GM23248 (cell line): ENCODE measurements at regions not wholly inside any gene's neighbourhood (a gene's known extent, or its start where the extent isn't known, plus 50 kb on each side); places are given as distances from the start of the nearest gene placed in this dataset.

Experiments
- EZH2 ChIP-seq: fragments of 200-600 bp; sonication (generic); IDR thresholded peaks from 2 replicates; pipeline ENCODE4 v1.6.1; 2018; ENCODE audit warnings: antibody characterized with exemption, mild to moderate bottlenecking; ENCODE audit not compliant: insufficient read depth, poor library complexity, severe bottlenecking
- EZH2phosphoT487 ChIP-seq: fragments of 200-600 bp; sonication (generic); IDR thresholded peaks from 2 replicates; pipeline ENCODE4 v1.6.1; 2018; ENCODE audit warnings: antibody characterized with exemption, moderate library complexity, mild to moderate bottlenecking, low read depth; ENCODE audit not compliant: insufficient read depth

DNA sequence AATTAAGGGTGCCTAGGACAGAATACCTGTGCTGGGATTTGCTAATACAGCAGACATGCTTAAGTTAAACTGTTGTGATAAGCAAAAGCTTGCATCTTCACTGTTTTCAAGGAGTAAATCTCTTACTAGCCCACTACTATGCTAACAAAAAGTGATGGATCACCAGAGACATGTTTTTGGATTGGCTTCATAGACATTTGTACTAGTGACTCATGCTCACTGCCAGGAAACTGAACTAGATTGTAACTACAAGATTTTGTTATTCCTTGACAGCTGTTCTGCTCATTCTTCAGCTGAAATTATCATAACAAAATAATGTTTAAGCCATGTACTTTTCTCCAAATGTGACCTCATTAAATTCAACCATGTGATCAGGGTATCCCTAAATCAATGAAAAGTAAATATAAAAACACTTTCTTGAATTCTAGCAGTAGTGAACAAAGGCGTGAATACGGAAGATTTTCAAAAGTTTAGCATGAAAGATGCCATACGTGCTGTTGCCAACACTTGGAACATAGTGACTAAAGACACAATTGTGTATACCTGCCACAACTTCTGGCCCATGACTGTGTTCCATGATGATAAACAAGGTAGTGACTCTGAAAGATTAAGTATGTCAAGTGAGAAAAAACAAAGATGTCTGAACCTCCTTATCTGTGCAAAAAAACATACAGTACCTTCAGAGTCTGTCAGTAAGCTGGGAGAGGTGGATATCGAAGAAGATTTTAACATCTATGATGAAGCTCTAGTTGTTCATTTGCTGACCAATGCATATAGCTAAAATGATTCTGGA, 154.0 kb downstream of the BTC start:
- TF ChIP-seq EZH2 (no peak), EZH2phosphoT487 (no peak)
